ENCODE measurements at regions not wholly inside any gene's neighbourhood (a gene's known extent, or its start where the extent isn't known, plus 50 kb on each side); places are given as distances from the start of the nearest gene placed in this dataset.

- TF ChIP-seq RCOR1 (conservative IDR thresholded peaks at IDR 0.05; ENCODE audit: low read depth, low read length) (no peak), ETV6 (conservative IDR thresholded peaks at IDR 0.05 in 1 of 2, IDR thresholded peaks at IDR 0.05 in 1 of 2; ENCODE audit: borderline replicate concordance in 1 of 2, low read depth in 1 of 2) (no peak), MYC (IDR thresholded peaks at IDR 0.05; ENCODE audit: insufficient read depth, insufficient read length, insufficient replicate concordance, low read length, severe bottlenecking) (no peak), CTCF (IDR thresholded peaks at IDR 0.05 in 2 of 3, conservative IDR thresholded peaks at IDR 0.05 in 1 of 3; ENCODE audit: control insufficient read depth in 2 of 3, extremely low read depth in 1 of 3, insufficient read depth in 1 of 3, low read depth in 3 of 3, low read length in 3 of 3) (no peak), ZBTB33 (IDR thresholded peaks at IDR 0.05) (no peak), ZBED1 (IDR thresholded peaks at IDR 0.05; ENCODE audit: borderline replicate concordance) (no peak), ZNF274 (IDR thresholded peaks at IDR 0.05; ENCODE audit: insufficient read depth, insufficient read length) (no peak), TAF1 (IDR thresholded peaks at IDR 0.05; ENCODE audit: borderline replicate concordance, low read depth, low read length) (no peak), SUZ12 (IDR thresholded peaks at IDR 0.05; ENCODE audit: unreplicated experiment) (no peak), REST (IDR thresholded peaks at IDR 0.05; ENCODE audit: low read depth, low read length) (no peak), BCL3 (IDR thresholded peaks at IDR 0.05; ENCODE audit: borderline replicate concordance, insufficient read depth, low read depth, low read length, poor library complexity, severe bottlenecking) (no peak), CREB1 (IDR thresholded peaks at IDR 0.05; ENCODE audit: low read depth) (no peak), RAD51 (IDR thresholded peaks at IDR 0.05) (no peak), POLR2A (IDR thresholded peaks at IDR 0.05; ENCODE audit: low read depth, low read length) (no peak)
Measured at GRCh38 chr20:10780901-10781300, 107.1 kb upstream of the JAG1 start.

Measured in GM12878 (cell line).